Colonic mucosa (tissue), 4 donors: ENCODE measurements at regions not wholly inside any gene's neighbourhood (a gene's known extent, or its start where the extent isn't known, plus 50 kb on each side); places are given as distances from the start of the nearest gene placed in this dataset.
"Not testable (repeated sequence)": the region's sequence is repeated elsewhere in the genome, so short reads cannot be mapped to it uniquely, and the experiment has no call there.

ENCODE experiments used
- DNase-seq: peaks from one replicate; pipeline ENCODE4 v3.0.0-alpha.2; 2020
- H3K27ac ChIP-seq: fragments of 200-600 bp; one replicate; pipeline ENCODE4 v1.8.0; 2021
- H3K27me3 ChIP-seq: fragments of 200-600 bp; one replicate; pipeline ENCODE4 v1.8.0; 2021
- H3K36me3 ChIP-seq: fragments of 200-600 bp; one replicate; pipeline ENCODE4 v1.8.0; 2021
- H3K4me1 ChIP-seq: fragments of 200-600 bp; one replicate; pipeline ENCODE4 v1.8.0; 2021; ENCODE audit warnings: mild to moderate bottlenecking
- H3K4me3 ChIP-seq: fragments of 200-600 bp; one replicate; pipeline ENCODE4 v1.8.0; 2021
- H3K9ac ChIP-seq, 2 donors: one replicate each; pipeline ENCODE4 v1.7.0; 2013; ENCODE audit warnings: control low read depth in 2 of 2, low read depth in 2 of 2, low read length in 2 of 2
- H3K9me3 ChIP-seq: fragments of 200-600 bp; one replicate; pipeline ENCODE4 v1.8.0; 2021
- intact Hi-C: fragments of 100-400 bp; cut with DNase I; formaldehyde crosslinking; loops from one replicate; pipeline ENCODE4 v1.14.1; 2022
- TF ChIP-seq, protein P1 (sequence below): fragments of 200-600 bp; IDR thresholded peaks from one replicate; pipeline ENCODE4 v1.8.0; 2022; ENCODE audit warnings: antibody characterized with exemption, mild to moderate bottlenecking
- donor health status: healthy.
- donor health status: DM: no; HTN: no; CAD: no.
- donor health status: DM: no; HTN: no; CAD: no.

GRCh38 chr9:22815246-22815645, 368.6 kb downstream of the DMRTA1 start:
- no peak overlapping the region for H3K27ac ChIP-seq
- no peak overlapping the region for H3K4me3 ChIP-seq
- TF ChIP-seq, protein P1, sequence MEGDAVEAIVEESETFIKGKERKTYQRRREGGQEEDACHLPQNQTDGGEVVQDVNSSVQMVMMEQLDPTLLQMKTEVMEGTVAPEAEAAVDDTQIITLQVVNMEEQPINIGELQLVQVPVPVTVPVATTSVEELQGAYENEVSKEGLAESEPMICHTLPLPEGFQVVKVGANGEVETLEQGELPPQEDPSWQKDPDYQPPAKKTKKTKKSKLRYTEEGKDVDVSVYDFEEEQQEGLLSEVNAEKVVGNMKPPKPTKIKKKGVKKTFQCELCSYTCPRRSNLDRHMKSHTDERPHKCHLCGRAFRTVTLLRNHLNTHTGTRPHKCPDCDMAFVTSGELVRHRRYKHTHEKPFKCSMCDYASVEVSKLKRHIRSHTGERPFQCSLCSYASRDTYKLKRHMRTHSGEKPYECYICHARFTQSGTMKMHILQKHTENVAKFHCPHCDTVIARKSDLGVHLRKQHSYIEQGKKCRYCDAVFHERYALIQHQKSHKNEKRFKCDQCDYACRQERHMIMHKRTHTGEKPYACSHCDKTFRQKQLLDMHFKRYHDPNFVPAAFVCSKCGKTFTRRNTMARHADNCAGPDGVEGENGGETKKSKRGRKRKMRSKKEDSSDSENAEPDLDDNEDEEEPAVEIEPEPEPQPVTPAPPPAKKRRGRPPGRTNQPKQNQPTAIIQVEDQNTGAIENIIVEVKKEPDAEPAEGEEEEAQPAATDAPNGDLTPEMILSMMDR = no peak
- intact Hi-C loops = no loop called here
- H3K4me1 ChIP-seq = no peaks in the 10 kb centered on the region
- DNase-seq = no peak
- no peak overlapping the region for H3K9ac ChIP-seq
- H3K36me3 ChIP-seq = no peaks in the 10 kb centered on the region
- no peaks in the 10 kb centered on the region for H3K27me3 ChIP-seq
- no peaks in the 10 kb centered on the region for H3K9me3 ChIP-seq

DNA sequence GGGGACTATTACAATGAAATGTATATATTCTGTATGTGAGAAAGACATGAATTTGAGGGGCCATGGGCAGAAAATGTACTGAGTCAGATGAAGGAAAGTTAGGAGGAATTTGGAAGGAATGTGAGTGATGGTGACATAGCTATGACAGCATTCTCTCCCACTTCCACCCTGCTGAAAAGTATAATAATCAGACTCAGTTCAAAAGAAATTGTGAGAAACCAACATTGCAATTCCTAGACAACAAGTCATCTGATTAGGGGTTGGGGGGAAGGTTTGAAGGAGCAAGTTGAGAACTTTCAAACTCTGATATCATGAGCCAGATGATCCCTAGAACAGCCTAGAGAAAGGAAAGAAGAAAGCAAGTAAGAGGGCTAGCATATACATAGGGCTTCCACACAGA, 370.6 kb downstream of the DMRTA1 start:
- no peaks in the 10 kb centered on the region for H3K9me3 ChIP-seq
- TF ChIP-seq, protein P1 = no peak
- H3K27ac ChIP-seq = no peak overlapping the region
- DNase-seq = no peak
- intact Hi-C loops = no loop called here
- H3K9ac ChIP-seq = no peak overlapping the region
- H3K27me3 ChIP-seq = no peaks in the 10 kb centered on the region
- no peak overlapping the region for H3K4me3 ChIP-seq
- no peaks in the 10 kb centered on the region for H3K4me1 ChIP-seq
- H3K36me3 ChIP-seq = no peaks in the 10 kb centered on the region

GRCh38 chr9:22829236-22829635, 382.6 kb downstream of the DMRTA1 start:
- no peak overlapping the region for H3K27ac ChIP-seq
- H3K9ac ChIP-seq = no peak overlapping the region
- DNase-seq = no peak
- H3K36me3 ChIP-seq = no peaks in the 10 kb centered on the region
- H3K4me3 ChIP-seq = no peak overlapping the region
- intact Hi-C loops = no loop called here
- no peaks in the 10 kb centered on the region for H3K9me3 ChIP-seq
- no peaks in the 10 kb centered on the region for H3K27me3 ChIP-seq
- TF ChIP-seq, protein P1 = no peak
- H3K4me1 ChIP-seq = no peaks in the 10 kb centered on the region

DNA sequence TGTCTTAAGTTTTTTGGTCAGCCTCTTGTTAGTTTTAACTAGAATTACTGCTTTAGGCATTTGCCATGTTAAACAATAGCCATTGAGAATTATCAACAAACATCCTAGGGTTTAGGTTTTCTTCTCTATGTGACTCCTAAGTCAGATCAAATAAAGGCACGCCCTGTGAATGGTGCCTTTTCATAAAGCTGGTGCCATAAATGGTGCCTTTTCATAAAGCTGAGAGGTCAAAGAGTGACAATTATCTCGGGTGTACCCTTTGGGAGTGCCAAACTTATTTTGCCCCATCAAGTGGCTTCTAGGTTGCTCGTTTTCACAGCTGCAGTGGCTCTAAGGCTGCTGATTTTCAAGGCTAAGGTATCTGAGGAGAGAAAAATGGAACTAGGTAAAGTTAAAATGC, 391.6 kb downstream of the DMRTA1 start:
- TF ChIP-seq, protein P1 = no peak
- no peaks in the 10 kb centered on the region for H3K9me3 ChIP-seq
- no peaks in the 10 kb centered on the region for H3K36me3 ChIP-seq
- H3K4me3 ChIP-seq = no peak overlapping the region
- no peak overlapping the region for H3K27ac ChIP-seq
- H3K4me1 ChIP-seq = no peaks in the 10 kb centered on the region
- no peak overlapping the region for H3K9ac ChIP-seq
- no peaks in the 10 kb centered on the region for H3K27me3 ChIP-seq
- peak; percentile 28 for DNase-seq
- intact Hi-C loops = no loop called here

DNA sequence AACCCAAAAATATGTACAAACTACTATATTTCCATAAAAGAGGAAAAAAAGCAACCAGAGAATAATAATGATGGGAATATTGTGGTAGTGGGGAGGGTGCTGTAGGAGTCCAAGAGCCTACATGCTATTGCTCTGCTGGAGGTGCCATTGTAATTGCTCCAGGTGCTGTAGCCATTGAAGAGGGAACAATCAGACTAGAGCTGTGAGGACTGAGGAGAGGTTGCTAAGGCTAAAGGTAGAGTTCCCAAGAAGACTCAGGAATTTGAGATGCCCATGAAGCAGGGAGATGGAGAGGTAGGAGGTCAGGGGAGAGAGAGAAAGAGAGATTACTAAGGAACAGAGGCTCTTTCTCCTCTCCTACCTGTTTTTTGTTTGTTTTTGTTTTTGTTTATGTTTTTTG, 394.0 kb downstream of the DMRTA1 start:
- no peak overlapping the region for H3K4me3 ChIP-seq
- H3K9me3 ChIP-seq = no peaks in the 10 kb centered on the region
- no peaks in the 10 kb centered on the region for H3K4me1 ChIP-seq
- intact Hi-C loops = no loop called here
- TF ChIP-seq, protein P1 = no peak
- no peak for DNase-seq
- H3K36me3 ChIP-seq = no peaks in the 10 kb centered on the region
- H3K27ac ChIP-seq = no peak overlapping the region
- no peak overlapping the region for H3K9ac ChIP-seq
- no peaks in the 10 kb centered on the region for H3K27me3 ChIP-seq

DNA sequence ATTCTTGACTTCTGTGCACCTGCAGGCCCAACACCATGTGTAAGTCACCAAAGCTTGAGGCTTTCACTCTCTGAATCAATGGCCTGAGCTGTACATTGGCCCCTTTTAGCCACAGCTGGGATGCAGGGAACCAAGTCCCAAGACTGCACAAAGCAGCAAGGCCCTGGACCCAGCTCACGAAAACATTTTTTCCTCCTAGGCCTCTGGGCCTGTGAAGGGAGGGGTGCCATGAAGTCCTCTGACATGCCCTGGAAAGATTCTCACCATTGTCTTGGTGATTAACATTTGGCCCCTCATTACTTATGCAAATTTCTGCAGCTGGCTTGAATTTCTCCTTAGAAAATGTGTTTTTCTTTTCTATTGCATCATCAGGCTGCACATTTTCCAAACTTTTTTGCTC, 398.6 kb downstream of the DMRTA1 start:
- intact Hi-C loops, H3K27me3 ChIP-seq, H3K4me3 ChIP-seq, H3K9ac ChIP-seq, H3K4me1 ChIP-seq, H3K9me3 ChIP-seq, H3K36me3 ChIP-seq, H3K27ac ChIP-seq, DNase-seq: not testable (repeated sequence)
